RKO (cell line): ENCODE measurements at regions not wholly inside any gene's neighbourhood (a gene's known extent, or its start where the extent isn't known, plus 50 kb on each side); places are given as distances from the start of the nearest gene placed in this dataset.

ENCODE experiments used
- DNase-seq: peaks from one replicate; pipeline ENCODE4 v3.0.0-alpha.2; 2016; ENCODE audit warnings: low spot score

DNA sequence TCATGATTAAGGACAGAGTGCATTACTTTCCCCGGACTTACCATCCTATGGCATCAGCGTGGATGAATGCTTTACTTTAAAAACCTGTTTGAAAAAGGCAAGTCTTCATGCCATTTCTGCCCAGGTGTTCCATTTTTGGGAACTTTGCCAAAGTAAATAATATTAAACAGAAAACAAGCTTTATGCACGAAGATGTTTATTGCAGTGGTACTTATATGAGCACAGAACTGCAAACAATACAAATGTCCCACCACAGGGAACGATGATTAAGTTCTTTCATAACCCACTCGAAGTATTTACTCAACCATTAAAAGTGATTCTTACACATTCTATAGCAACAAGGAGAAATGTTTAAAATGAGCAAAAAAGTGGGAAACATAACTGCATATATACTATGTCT is 109.7 kb upstream of the GDF10 start:
- DNase-seq: no peak

DNA sequence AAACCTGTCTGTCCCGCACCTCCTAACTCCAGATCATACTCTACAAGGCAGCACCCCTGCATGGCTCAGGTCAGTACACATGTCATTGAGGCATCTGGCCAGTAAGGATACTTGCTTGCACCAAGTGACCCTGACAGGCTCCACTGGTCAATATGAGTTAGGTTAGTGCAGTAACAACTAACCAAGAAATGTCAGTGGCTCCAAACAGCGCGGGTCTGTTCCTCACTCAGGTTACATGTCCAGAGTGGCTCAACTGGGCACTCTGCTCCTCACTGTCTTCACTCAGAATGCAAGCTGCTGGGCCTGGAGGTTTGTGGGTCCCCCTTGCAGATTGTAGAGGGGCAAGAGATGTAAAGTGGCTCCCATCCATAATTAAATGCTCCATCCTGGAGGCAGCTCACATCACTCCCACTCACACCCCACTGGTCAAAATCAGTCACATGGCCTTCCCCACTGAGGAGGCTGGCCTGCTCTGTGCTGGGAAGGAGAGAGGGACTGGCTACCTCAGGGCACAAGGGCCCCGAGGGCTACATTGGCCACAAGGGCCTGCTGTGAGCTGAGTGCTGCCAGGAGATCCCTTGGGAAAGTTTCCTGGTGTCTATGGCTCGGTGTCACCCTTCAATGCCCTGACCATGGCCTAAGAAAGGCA is 109.1 kb upstream of the GDF10 start:
- DNase-seq: no peak

DNA sequence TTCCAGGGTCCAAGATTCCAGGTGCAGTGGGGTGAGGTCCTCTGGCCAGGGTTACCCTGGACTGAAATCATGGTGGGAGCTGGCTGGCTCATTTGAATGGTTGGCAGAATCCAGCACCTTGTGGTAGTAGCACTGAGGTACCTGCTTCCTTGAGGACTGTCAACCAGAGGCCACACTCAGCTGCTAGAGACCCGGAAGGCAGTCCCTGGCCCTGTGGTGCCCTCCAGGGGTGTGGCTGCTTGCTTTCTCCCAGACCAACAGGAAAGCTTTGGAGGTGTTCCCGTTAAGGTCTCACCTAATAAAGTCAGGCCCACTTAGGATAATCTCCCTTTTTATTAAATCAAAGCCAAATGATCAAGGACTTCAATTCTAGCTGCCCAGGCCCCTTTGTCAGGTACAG is 107.7 kb upstream of the GDF10 start:
- DNase-seq: no peak

DNA sequence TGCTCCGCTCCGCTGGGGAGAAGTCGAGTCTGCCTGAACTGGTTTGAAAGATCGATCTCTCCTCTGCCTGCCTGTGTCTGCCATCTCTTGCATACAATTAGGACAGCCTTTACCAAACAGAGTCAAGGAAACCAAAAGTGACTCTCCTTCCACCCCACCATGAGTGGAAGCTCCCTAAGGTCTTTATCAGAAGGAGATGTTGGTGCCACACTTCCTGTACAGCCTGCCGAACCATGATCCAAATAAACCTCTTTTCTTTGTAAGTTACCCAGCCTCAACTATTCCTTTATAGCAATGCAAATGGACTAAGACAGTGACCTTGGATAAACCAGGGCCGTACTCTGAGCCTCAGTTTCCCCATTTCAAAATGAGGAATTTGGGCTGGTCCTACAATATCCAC is 106.3 kb upstream of the GDF10 start:
- DNase-seq: no peak

DNA sequence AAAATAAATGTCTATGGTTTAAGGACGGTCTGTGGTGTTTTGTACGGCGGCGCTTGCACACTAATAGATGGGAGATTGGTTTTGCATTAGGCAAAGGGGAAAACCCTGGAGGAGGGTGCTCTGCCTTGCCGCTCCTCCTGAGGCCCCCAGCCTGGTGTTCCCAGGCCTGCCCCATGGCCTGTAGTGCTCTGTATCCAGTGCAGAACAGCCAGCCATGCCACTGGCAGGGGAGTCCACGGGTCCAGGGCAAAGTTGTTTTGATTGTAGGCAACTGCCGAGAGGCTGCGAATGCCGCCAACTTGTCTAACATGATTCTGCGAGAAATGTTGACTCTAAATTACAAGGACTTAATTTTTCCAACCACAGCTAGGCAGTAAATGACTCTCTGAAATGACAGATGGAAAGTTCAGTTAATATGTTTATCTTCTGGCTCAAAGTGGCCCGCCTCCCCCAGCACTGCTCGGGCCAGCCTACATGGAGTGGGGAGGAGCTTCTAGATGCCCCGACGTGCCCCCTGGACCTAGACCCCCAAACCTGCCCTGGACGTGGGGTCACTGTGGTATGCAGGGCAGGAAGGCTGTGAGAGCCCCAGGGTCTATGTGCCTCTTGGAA is 104.6 kb upstream of the GDF10 start:
- DNase-seq: no peak

DNA sequence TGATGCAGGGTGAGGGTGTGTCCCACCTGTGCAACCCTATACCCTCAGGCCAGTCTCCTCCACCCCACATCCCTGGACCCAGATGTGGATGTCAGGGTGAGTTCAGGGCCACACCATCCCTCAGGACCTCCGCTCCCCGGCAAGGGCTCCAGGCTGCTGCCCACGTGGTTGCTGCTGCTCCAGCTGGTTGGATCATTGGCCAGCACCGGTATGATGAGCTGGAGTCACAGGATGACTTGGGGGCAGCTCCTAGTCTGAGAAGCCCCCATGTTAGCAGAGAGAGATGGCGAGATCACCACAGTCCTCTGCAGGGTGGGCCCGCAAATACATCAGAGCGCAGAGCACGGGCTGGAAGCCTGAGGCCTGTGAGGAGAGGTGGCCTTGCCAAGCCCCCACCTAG is 103.3 kb upstream of the GDF10 start:
- DNase-seq: no peak

DNA sequence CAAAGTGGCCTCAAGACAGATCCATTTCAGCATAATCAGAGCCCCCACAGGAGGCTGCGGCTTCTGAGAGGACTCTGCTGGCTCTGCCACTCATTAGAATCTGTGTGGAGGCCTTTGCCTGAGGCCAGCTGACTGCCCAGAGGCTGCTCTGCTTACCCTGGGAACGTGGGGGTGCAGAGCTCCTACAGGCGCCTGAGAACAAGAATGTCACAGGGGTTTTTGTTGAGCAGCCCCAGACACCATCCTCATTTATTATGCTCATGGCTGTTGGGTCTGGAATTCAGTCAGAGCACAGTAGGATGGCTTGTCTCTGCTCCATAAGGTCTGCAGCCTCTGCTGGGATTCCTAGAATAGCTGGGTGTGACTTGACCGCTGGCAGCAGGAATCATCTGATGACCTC is 101.8 kb upstream of the GDF10 start:
- no peak for DNase-seq

DNA sequence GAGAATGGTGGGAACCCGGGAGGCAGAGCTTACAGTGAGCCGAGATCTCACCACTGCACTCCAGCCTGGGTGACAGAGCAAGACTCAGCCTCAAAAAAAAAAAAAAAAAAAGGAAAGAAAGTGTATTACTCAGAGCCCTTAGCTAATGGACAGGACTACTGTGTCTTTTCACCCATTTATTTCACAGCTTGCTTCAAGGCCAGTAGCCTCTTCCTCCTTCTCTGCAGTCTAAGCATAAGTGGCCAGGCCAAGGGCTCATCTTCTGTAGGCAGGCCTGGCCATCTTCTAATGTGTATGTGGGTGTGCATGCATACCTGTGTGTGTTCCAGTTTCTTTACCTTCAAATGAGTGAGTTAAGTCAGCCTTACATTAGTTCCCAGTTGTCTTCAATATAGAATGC is 94.8 kb upstream of the GDF10 start:
- no peak for DNase-seq

DNA sequence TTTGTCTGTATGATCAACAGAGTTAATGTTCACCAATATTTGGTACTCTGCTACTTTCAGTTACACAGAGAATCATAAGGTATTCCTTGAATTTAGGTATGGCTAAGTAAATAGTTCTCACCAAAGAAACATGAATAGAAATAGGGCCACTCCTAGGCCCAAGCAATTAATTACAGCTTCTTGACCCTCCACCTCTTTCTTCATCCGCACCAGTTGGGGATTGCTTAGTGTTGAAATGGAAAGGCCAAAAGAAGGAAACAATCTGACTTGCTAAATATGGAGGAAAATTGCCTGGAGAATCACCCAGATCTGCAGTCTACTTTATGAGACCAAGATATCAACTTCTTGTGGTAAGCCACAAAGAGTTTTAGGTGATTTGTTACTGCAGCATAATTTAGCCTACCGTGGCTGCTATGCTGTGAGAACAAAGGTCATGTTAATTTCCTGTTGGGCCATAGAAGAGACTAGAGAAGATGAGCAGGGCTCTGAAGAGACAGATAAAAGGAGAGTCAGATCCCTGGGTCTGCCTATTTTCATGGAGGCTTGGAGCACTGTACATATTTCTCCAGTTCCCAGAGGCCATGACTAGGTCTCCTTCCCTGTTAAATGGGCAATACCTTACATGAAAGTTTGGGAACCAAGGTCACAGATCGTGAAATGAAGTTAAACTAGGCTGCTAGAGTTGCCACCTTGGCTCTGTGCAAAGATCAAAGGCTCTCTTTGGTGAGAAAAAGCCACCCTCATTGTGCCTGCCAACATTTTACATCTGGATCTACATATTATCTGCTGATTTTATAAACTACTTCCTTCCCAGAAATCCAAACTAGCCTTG is 93.3 kb upstream of the GDF10 start:
- no peak for DNase-seq

DNA sequence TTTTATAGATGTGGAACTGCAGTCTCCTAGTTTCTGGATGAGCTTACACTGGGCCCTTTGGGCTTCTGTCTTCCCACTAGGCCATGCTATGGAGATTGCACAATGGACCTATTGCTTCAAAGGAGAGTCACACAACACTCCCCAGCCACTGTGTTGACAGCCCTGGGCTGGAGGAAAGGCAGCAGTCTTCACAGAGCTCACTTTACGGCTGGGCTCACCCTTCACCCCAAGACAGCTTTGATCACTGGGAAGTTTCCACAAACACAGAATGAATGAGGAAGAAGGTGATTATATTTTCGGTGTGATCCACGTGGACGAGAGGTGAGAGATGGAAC is 92.7 kb upstream of the GDF10 start:
- no peak for DNase-seq

DNA sequence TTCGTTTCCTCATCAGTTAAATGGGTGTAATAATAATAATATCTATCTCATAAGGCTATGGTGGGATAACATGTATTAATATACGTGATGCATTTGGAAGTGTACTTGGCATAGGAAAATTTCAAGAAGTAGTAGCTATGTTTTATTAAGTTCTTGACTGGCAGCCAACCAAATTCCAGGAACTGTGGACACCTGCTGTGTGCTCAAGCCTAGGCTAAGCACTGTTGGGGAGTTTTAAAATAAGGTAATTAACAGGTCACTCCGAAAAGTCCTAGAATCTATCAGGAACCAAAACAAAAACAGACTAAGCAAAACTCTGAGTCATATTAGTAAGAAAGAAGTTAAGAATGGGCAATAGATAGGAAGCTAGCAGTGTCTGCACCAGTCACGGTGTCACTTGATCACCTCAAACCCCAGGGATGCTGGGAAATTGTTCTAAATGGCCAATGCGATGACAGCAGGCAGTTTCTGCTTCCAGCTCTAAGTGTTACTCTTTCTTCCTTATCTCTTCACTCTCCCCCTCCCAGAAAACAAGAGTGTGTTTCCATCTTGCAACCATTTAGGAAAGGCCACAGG is 92.0 kb upstream of the GDF10 start:
- no peak for DNase-seq

DNA sequence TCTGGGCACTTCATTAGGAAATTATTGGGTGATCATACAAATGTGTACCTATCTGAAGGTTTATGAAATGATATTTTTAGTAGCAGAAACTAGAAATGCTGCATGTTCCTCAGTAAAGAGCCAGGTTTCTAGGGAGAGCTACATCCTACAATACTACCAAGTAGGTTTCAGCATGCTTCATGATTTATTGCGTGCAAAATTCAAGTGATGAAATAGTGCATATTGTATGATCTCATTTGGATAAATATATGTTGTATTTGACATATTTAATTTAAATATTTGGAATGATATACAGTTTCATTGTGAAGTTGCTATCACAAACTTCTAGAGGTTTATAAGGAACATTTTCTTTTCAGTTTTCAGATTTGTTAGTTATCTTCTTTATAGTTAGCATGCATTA is 90.5 kb upstream of the GDF10 start:
- DNase-seq: no peak

DNA sequence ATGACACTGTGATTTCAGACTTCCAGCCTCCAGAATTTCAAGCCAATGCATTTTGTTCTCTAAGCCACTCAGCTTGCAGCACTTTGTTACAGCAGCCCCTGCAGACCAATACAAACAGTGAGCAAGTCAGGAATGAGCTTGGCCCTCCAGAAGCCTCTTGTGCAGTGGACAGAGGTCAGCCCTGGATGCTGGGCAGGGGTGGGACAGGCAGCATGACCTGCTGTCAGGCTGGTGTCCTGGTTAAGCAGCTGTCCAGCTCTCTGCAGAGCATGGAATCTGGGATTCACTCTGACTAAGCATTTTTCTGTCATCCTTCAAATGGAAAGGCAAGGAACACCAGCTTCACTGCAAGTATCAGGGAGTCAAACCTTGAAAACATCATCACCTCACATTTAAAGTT is 85.5 kb upstream of the GDF10 start:
- no peak for DNase-seq

DNA sequence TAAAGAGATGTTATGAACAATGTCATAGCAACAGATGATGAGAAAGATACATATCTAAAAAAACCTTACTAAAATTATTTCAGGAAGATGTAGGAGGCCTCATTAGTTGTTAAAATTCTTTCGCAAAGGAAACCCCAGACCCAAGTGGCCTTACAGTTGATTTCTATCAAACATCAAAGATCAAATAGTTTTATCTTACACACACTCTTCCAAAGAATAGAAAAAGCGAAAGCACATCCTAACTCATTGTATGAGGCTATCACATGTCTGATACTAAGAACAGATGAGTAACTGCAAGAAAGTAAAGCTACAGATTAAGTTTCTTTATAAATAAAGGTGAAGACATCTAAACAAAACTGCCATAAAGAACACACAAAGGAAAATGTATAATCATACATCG is 82.9 kb upstream of the GDF10 start:
- no peak for DNase-seq

DNA sequence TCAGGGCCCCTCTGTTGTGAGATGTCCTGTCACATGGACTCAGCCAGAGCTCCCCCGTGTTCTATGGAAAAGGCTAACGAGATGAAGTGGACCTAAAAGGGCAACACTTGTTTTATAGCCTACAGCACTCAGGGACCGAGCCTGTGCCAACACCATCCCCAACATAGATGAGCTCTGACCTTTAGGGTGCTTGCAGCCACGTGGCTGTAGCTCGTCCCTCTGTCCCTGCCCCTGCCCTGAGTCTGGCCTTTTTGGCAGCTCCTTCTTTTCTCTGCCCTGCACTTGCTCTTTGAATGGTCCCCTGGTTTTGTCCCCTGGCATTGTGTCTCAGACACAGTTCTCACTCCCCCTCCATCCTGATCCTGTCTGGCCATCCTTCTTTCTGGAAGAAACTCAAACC is 81.2 kb upstream of the GDF10 start:
- DNase-seq: no peak

DNA sequence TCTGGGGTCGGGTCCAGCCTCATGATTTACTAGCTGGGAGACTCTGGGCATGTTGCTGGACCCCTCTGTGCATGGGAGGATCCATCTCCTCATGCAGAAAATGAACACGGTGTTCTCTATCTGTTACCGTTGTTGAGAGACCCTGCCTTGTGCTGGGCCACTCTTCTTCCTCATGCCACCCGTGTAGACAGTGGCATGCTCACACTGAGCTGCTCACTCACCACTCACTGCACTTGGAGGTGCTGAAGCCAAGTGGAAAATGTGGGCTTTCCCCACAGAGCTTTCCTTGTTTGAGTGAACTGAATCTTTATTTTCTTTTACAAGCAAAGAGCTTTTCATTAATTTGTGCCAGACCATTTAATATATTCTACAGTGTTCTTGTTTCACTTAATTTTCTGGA is 77.5 kb upstream of the GDF10 start:
- DNase-seq: no peak

DNA sequence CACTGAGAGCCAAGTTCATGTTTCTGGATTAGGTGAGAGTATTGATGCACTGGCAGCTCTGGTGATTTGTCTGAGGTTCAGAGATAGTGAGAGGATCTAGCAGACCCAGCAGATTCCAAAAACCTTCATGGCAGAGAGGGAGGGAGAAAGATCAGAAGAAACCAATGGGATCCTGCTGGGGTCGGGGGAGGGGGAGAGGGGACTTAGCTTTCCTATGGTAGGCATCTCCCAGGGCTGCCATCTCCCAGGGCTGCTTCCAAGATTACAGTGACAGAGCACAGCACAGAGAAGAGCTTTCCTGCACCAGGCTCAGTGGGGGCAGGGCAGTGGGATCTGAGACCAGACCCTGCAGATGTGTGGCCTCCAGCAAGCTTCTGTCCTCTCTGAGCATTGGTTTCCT is 76.8 kb upstream of the GDF10 start:
- no peak for DNase-seq

DNA sequence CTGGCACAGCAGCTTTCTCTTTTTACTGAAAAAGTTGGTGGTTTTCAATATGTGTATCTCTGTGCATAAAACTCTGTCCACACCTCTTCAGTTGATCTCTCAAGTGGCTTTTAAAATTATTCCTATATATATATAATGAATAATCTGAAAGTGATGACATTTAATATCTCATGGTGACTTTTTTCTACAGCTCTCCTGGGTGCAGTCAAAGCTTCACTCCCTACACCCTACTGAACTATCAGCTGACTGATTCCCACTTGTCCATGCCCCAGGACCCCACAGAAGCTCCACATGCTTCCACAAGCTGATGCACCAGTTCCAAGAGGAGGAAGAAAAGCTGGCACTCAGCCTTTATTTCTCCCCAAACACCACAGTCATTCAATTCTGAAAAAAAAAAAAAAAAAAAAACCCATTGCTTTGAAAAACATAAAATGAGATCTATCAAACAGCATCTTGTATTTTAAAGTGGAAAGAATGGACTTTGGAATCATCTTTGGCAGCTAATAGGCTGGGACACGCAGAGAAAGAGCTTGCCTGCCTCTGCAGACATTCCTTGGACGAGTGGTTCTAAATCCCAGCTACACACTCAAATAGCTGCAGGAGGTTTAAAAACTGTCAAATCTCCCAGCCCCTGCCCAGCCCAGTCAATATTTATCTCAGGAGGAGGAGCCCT is 75.3 kb upstream of the GDF10 start:
- DNase-seq: no peak

DNA sequence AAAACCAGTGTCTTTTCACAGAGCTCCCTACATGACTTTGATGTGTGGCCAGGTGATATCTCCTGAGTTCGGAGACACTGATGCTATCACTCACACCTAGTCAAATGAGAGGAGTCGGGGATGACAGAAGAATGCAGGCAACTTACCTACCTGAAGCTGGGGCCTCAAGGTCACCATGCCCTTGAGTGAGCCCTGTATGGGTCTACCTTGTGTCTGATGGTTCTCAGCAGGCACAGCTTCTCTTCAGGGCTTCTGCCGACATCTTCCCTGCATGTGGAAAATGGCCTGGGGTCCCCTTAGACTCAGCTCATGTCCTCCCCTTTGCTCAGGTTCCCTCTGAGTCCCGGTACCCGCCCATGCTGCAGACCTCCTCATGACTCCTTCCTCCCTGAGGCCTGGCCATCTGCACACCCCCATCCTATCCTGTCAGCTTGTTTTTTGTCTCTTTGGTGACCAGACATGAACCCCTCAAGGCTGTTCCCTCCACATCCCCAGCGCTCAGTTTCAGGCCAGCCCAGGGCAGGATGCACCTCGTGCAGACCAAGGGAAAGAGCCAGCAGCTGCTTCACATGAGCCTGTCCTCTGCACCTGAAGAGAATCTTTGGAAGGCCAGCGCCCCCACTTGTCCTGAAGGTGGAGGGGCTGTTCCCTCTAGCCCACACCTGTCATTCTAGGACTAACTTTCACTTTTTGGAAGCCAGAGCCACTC is 74.6 kb upstream of the GDF10 start:
- DNase-seq: no peak

DNA sequence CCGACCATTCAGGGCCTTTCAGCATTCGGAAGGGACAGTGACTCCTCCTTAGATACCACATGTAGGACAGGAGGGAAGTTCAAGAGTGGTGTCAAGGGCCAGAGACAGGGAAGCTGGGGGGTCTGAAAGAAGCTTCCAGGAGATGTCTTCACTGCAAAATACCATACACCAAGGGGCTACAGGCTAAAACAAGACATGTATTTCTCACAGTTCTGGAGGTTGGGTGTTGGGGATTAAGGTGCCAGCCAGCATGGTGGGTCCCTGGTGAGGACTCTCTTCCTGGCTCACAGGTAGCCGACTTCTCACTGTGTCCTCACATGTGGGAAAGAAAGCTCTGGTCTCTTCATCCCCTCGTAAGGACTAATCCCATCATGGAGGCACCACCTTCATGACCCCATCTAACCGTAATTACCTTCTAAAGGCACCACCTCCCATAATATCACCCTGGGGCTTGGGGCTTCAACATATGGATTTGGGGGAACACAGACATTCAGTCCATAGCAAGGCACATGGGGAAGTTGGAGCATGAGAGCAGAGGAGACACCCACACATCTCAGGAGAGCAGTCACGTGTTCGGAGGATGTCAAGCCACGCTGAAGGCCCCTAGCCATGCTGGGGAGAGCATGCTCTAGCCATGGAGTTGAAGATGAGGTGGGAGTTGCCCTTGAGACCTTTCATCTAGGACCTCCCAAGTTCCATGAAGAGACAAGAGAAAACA is 73.9 kb upstream of the GDF10 start:
- DNase-seq: no peak

DNA sequence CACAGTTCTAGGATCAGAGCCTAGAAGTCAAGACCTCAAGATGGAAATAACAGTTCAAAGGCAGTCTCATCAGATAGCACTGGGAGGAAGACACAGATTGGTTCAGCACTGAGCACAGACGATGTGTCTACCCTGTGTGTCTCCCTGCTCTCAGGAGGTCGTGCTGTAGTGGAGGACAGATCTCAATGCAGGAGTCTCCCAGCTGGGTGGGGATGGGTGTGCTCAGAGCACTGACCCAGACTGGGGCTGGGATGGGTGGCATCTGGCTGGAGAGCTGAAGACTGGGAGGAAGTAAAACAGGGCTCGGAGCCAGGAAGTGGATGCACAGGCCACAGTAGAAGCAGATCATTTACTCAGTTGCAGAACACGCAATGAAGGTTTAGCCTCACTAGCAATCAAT is 69.5 kb upstream of the GDF10 start:
- no peak for DNase-seq
